Fibroblast of the aortic adventitia (primary cell): ENCODE measurements at regions not wholly inside any gene's neighbourhood (a gene's known extent, or its start where the extent isn't known, plus 50 kb on each side); places are given as distances from the start of the nearest gene placed in this dataset.
A peak's percentile ranks its signal among the peaks of the same experiment; 100 is the strongest.

Source experiments
- DNase-seq: peaks from one replicate; pipeline ENCODE4 v3.0.0-alpha.2; 2010; ENCODE audit warnings: low read depth
- H3K4me3 ChIP-seq: 2 replicates; pipeline ENCODE4 v1.5.1; 2011; ENCODE audit warnings: low read depth, mild to moderate bottlenecking, control low read depth, low read length, moderate library complexity
- CTCF ChIP-seq: IDR thresholded peaks from 2 replicates; pipeline ENCODE4 v1.5.1; 2011; ENCODE audit warnings: mild to moderate bottlenecking, low read length, control low read depth, inconsistent platforms; ENCODE audit not compliant: insufficient read depth

GRCh38 chr18:27865431-27865830, 311.5 kb downstream of the CDH2 start:
- DNase-seq, result no peak
- H3K4me3 ChIP-seq, result no peak overlapping the region
- no peak for TF ChIP-seq CTCF

- no peak overlapping the region for H3K4me3 ChIP-seq
- no peak for DNase-seq
- TF ChIP-seq CTCF, result no peak
These were observed 313.0 kb downstream of the CDH2 start for GRCh38 chr18:27863780-27864430.

GRCh38 chr18:27862041-27862682, 314.8 kb downstream of the CDH2 start:
- no peak for DNase-seq
- no peak overlapping the region for H3K4me3 ChIP-seq
- no peak for TF ChIP-seq CTCF

GRCh38 chr18:27861539-27861938, 315.4 kb downstream of the CDH2 start:
- TF ChIP-seq CTCF, result no peak
- DNase-seq, result no peak
- H3K4me3 ChIP-seq, result no peak overlapping the region

GRCh38 chr18:27860701-27861107, 316.2 kb downstream of the CDH2 start:
- H3K4me3 ChIP-seq, result no peak overlapping the region
- no peak for TF ChIP-seq CTCF
- peak; percentile 18 for DNase-seq

GRCh38 chr18:27860011-27860410, 316.9 kb downstream of the CDH2 start:
- TF ChIP-seq CTCF, result no peak
- DNase-seq, result no peak
- no peak overlapping the region for H3K4me3 ChIP-seq
